HEK293 (cell line): ENCODE measurements at regions not wholly inside any gene's neighbourhood (a gene's known extent, or its start where the extent isn't known, plus 50 kb on each side); places are given as distances from the start of the nearest gene placed in this dataset.

Experiments
- CTCF ChIA-PET: fragments of 350-600 bp; formaldehyde crosslinking; extraction: SDS; loops from one replicate; lab custom pipeline; 2021; ENCODE audit warnings: antibody characterized with exemption; lab: Yijun Ruan, JAX
- POLR2A ChIA-PET: fragments of 300-600 bp; formaldehyde crosslinking; extraction: SDS; loops from one replicate; lab custom pipeline; 2020; ENCODE audit warnings: antibody characterized with exemption, inconsistent platforms; lab: Yijun Ruan, JAX
- H3K27ac ChIP-seq: fragments of 200-500 bp; sonication (Bioruptor generic); 2 replicates; pipeline ENCODE4 v1.5.1; 2014; ENCODE audit warnings: low read depth, low read length, control low read depth, inconsistent platforms; ENCODE audit errors: extremely low read depth
- H3K36me3 ChIP-seq, 2 experiments: fragments of 200-500 bp in 1 of 2; sonication (Bioruptor generic) in 1 of 2; 1 replicate in 1 of 2; 2 replicates in 1 of 2; pipeline ENCODE4 v1.5.1; 2014 to 2017; ENCODE audit warnings: inconsistent platforms in 2 of 2, low read length in 2 of 2; ENCODE audit not compliant: control insufficient read depth in 2 of 2, insufficient read depth in 1 of 2
- H3K4me1 ChIP-seq: fragments of 200-500 bp; sonication (Bioruptor generic); 2 replicates; pipeline ENCODE4 v1.5.1; 2014; ENCODE audit warnings: mild to moderate bottlenecking, low read length, inconsistent platforms; ENCODE audit not compliant: control insufficient read depth, insufficient read depth
- H3K4me3 ChIP-seq: 2 replicates; pipeline ENCODE4 v1.5.1; 2011; ENCODE audit warnings: low read depth, mild to moderate bottlenecking, control low read depth, low read length, moderate library complexity
- H3K9me3 ChIP-seq: fragments of 200-500 bp; sonication (Bioruptor generic); 2 replicates; pipeline ENCODE4 v1.5.1; 2014; ENCODE audit warnings: low read depth, low read length, inconsistent platforms; ENCODE audit not compliant: control insufficient read depth, insufficient read depth
- ELK4 ChIP-seq: IDR thresholded peaks from 2 replicates; pipeline ENCODE4 v1.6.1; 2011; ENCODE audit warnings: mild to moderate bottlenecking, low read depth, low read length, borderline replicate concordance
- FEZF1 ChIP-seq: fragments of 450-650 bp; formaldehyde crosslinking; IDR thresholded peaks from 2 replicates; pipeline ENCODE4 v1.5.1; 2016; ENCODE audit warnings: missing biosample characterization, missing genetic modification characterization
- GLIS1 ChIP-seq: fragments of 450-650 bp; formaldehyde crosslinking; IDR thresholded peaks from 2 replicates; pipeline ENCODE4 v1.5.1; 2016; ENCODE audit warnings: missing biosample characterization, missing genetic modification characterization
- GLIS2 ChIP-seq: fragments of 450-650 bp; formaldehyde crosslinking; IDR thresholded peaks from 2 replicates; pipeline ENCODE4 v1.5.1; 2016; ENCODE audit warnings: missing biosample characterization, missing genetic modification characterization
- HOXA7 ChIP-seq: sonication (generic); formaldehyde crosslinking; IDR thresholded peaks from 2 replicates; pipeline ENCODE4 v1.8.1; 2022; ENCODE audit warnings: missing genetic modification reagents, borderline replicate concordance
- HOXC10 ChIP-seq: sonication (generic); formaldehyde crosslinking; IDR thresholded peaks from 2 replicates; pipeline ENCODE4 v1.8.1; 2023; ENCODE audit warnings: mild to moderate bottlenecking, missing genetic modification reagents
- HOXD13 ChIP-seq: sonication (generic); formaldehyde crosslinking; IDR thresholded peaks from 2 replicates; pipeline ENCODE4 v1.8.0; 2022; ENCODE audit warnings: missing genetic modification reagents, borderline replicate concordance
- KLF10 ChIP-seq: fragments of 450-650 bp; IDR thresholded peaks from 2 replicates; pipeline ENCODE4 v1.5.1; 2018; ENCODE audit warnings: missing biosample characterization, mild to moderate bottlenecking, missing genetic modification characterization
- MEIS1 ChIP-seq: sonication (generic); formaldehyde crosslinking; IDR thresholded peaks from 2 replicates; pipeline ENCODE4 v1.8.1; 2022; ENCODE audit warnings: missing genetic modification reagents, mild to moderate bottlenecking, borderline replicate concordance
- PBX3 ChIP-seq: sonication (generic); formaldehyde crosslinking; IDR thresholded peaks from 2 replicates; pipeline ENCODE4 v1.8.1; 2022; ENCODE audit warnings: mild to moderate bottlenecking, moderate library complexity, missing genetic modification reagents
- SP2 ChIP-seq: fragments of 450-650 bp; formaldehyde crosslinking; IDR thresholded peaks from 2 replicates; pipeline ENCODE4 v1.5.1; 2016; ENCODE audit warnings: missing biosample characterization, missing genetic modification characterization
- SP3 ChIP-seq: fragments of 450-650 bp; formaldehyde crosslinking; IDR thresholded peaks from 2 replicates; pipeline ENCODE4 v1.5.1; 2016; ENCODE audit warnings: missing biosample characterization, missing genetic modification characterization
- ZBTB17 ChIP-seq: fragments of 450-650 bp; formaldehyde crosslinking; IDR thresholded peaks from 2 replicates; pipeline ENCODE4 v1.5.1; 2016; ENCODE audit warnings: missing biosample characterization, missing genetic modification characterization
- ZBTB6 ChIP-seq: fragments of 450-650 bp; formaldehyde crosslinking; IDR thresholded peaks from 2 replicates; pipeline ENCODE4 v1.5.1; 2017; ENCODE audit warnings: missing biosample characterization, missing genetic modification characterization
- ZBTB7A ChIP-seq: fragments of 450-650 bp; formaldehyde crosslinking; IDR thresholded peaks from 2 replicates; pipeline ENCODE4 v1.5.1; 2016; ENCODE audit warnings: low read depth, missing biosample characterization, missing genetic modification characterization
- ZBTB8A ChIP-seq: fragments of 450-650 bp; formaldehyde crosslinking; IDR thresholded peaks from 2 replicates; pipeline ENCODE4 v1.5.1; 2016; ENCODE audit warnings: missing biosample characterization, missing genetic modification characterization
- ZNF157 ChIP-seq: fragments of 450-650 bp; formaldehyde crosslinking; IDR thresholded peaks from 2 replicates; pipeline ENCODE4 v1.5.1; 2016; ENCODE audit warnings: missing biosample characterization, missing genetic modification characterization
- ZNF19 ChIP-seq: fragments of 450-650 bp; formaldehyde crosslinking; IDR thresholded peaks from 2 replicates; pipeline ENCODE4; 2016; ENCODE audit warnings: missing biosample characterization, missing genetic modification characterization, low read depth
- ZNF24 ChIP-seq: fragments of 450-650 bp; formaldehyde crosslinking; IDR thresholded peaks from 2 replicates; pipeline ENCODE4 v1.5.1; 2016; ENCODE audit warnings: missing biosample characterization, missing genetic modification characterization
- ZNF302 ChIP-seq: fragments of 450-650 bp; formaldehyde crosslinking; IDR thresholded peaks from 2 replicates; pipeline ENCODE4 v1.5.1; 2016; ENCODE audit warnings: missing biosample characterization, missing genetic modification characterization, low read depth
- ZNF335 ChIP-seq: fragments of 450-650 bp; formaldehyde crosslinking; conservative IDR thresholded peaks from 2 replicates; pipeline ENCODE4 v1.5.1; 2016; ENCODE audit warnings: missing biosample characterization, missing genetic modification characterization
- ZNF423 ChIP-seq: fragments of 450-650 bp; formaldehyde crosslinking; IDR thresholded peaks from 2 replicates; pipeline ENCODE4 v1.5.1; 2016; ENCODE audit warnings: missing biosample characterization, missing genetic modification characterization
- ZNF433 ChIP-seq: fragments of 450-650 bp; formaldehyde crosslinking; IDR thresholded peaks from 2 replicates; pipeline ENCODE4 v1.5.1; 2016; ENCODE audit warnings: missing biosample characterization, missing genetic modification characterization, low read depth
- ZNF513 ChIP-seq: fragments of 450-650 bp; IDR thresholded peaks from 2 replicates; pipeline ENCODE4 v1.5.1; 2018; ENCODE audit warnings: missing biosample characterization, missing genetic modification characterization
- ZNF585B ChIP-seq: fragments of 450-650 bp; formaldehyde crosslinking; IDR thresholded peaks from 2 replicates; pipeline ENCODE4 v1.5.1; 2016; ENCODE audit warnings: missing biosample characterization, missing genetic modification characterization
- ZNF670 ChIP-seq: fragments of 450-650 bp; formaldehyde crosslinking; IDR thresholded peaks from 2 replicates; pipeline ENCODE4 v1.5.1; 2016; ENCODE audit warnings: missing biosample characterization, missing genetic modification characterization, low read depth
- ZNF677 ChIP-seq: fragments of 450-650 bp; IDR thresholded peaks from 2 replicates; pipeline ENCODE4 v1.5.0; 2018; ENCODE audit warnings: missing biosample characterization, mild to moderate bottlenecking, missing genetic modification characterization, moderate library complexity
- ZNF704 ChIP-seq: fragments of 450-650 bp; formaldehyde crosslinking; IDR thresholded peaks from 2 replicates; pipeline ENCODE4 v1.5.1; 2016; ENCODE audit warnings: missing biosample characterization, missing genetic modification characterization
- ZNF791 ChIP-seq: fragments of 450-650 bp; formaldehyde crosslinking; IDR thresholded peaks from 2 replicates; pipeline ENCODE4 v1.5.1; 2016; ENCODE audit warnings: missing biosample characterization, missing genetic modification characterization
- ZNF792 ChIP-seq: fragments of 450-650 bp; formaldehyde crosslinking; IDR thresholded peaks from 2 replicates; pipeline ENCODE4 v1.5.1; 2016; ENCODE audit warnings: missing biosample characterization, missing genetic modification characterization
- ZNF843 ChIP-seq: fragments of 450-650 bp; formaldehyde crosslinking; IDR thresholded peaks from 2 replicates; pipeline ENCODE4 v1.5.1; 2016; ENCODE audit warnings: missing biosample characterization, missing genetic modification characterization
- ZSCAN23 ChIP-seq: fragments of 450-650 bp; formaldehyde crosslinking; IDR thresholded peaks from 2 replicates; pipeline ENCODE4 v1.5.1; 2016; ENCODE audit warnings: missing biosample characterization, missing genetic modification characterization
- ZSCAN4 ChIP-seq: fragments of 450-650 bp; formaldehyde crosslinking; IDR thresholded peaks from 2 replicates; pipeline ENCODE4 v1.5.1; 2017; ENCODE audit warnings: missing biosample characterization, missing genetic modification characterization
- ZXDB ChIP-seq: fragments of 450-650 bp; formaldehyde crosslinking; IDR thresholded peaks from 2 replicates; pipeline ENCODE4 v1.5.1; 2016; ENCODE audit warnings: missing biosample characterization, missing genetic modification characterization

GRCh38 chr4:1556541-1557220 lies 127.4 kb downstream of the FAM53A start (continued):
- TF ChIP-seq PBX3 (CRISPR knock-in tag) (no peak), GLIS1 (peak; percentile 56), ZSCAN4 (tag by site-specific recombination) (no peak), ZBTB8A (peak; percentile 47; the same call in 1 of the 2 replicates), ZNF792 (tag by site-specific recombination) (no peak), ZBTB6 (tag by site-specific recombination) (no peak), ZNF302 (tag by site-specific recombination) (no peak), ZNF335 (tag by site-specific recombination) (no peak), HOXC10 (CRISPR knock-in tag) (no peak), ZNF19 (tag by site-specific recombination) (no peak), ZXDB (tag by site-specific recombination) (no peak), HOXD13 (CRISPR knock-in tag) (no peak), FEZF1 (tag by site-specific recombination) (no peak), ZNF704 (tag by site-specific recombination) (no peak), ZNF423 (no peak), ZNF433 (no peak), GLIS2 (tag by site-specific recombination) (peak; percentile 59), ZNF677 (tag by site-specific recombination) (no peak), SP3 (tag by site-specific recombination) (peak; percentile 32; the same call in 1 of the 2 replicates), ZNF157 (tag by site-specific recombination) (no peak), KLF10 (tag by site-specific recombination) (no peak), SP2 (tag by site-specific recombination) (peak; percentile 36), ZNF843 (no peak)

GRCh38 chr4:1554876-1555265 lies 129.2 kb downstream of the FAM53A start:
- no peaks in the 10 kb centered on the region for H3K4me1 ChIP-seq
- no peaks in the 10 kb centered on the region for H3K9me3 ChIP-seq
- CTCF ChIA-PET: no interaction called here
- POLR2A ChIA-PET: no interaction called here
- no peaks in the 10 kb centered on the region for H3K36me3 ChIP-seq
- H3K4me3 ChIP-seq: no peak overlapping the region
- H3K27ac ChIP-seq: no peak overlapping the region
- TF ChIP-seq ZSCAN23 (tag by site-specific recombination): no peak
- no peak for TF ChIP-seq HOXA7 (CRISPR knock-in tag)
- no peak for TF ChIP-seq ZBTB17
- no peak for TF ChIP-seq HOXC10 (CRISPR knock-in tag)
- no peak for TF ChIP-seq ZNF24 (tag by site-specific recombination)
- TF ChIP-seq ZXDB (tag by site-specific recombination): no peak
- no peak for TF ChIP-seq ZNF585B
- no peak for TF ChIP-seq ZNF791 (tag by site-specific recombination)
- no peak for TF ChIP-seq ZNF513 (tag by site-specific recombination)
- no peak for TF ChIP-seq ZNF677 (tag by site-specific recombination)
- no peak for TF ChIP-seq MEIS1
- no peak for TF ChIP-seq ELK4
- TF ChIP-seq ZBTB7A (tag by site-specific recombination): no peak
- TF ChIP-seq ZNF670 (tag by site-specific recombination): no peak
